Hepatocyte (in vitro differentiated cells): ENCODE measurements at regions not wholly inside any gene's neighbourhood (a gene's known extent, or its start where the extent isn't known, plus 50 kb on each side); places are given as distances from the start of the nearest gene placed in this dataset.
A peak's percentile ranks its signal among the peaks of the same experiment; 100 is the strongest.

ENCODE experiments used
- DNase-seq: peaks from one replicate; pipeline ENCODE4 v3.0.0-alpha.2; 2016; ENCODE audit warnings: low spot score
- H2AFZ ChIP-seq: fragments of 200-600 bp; sonication (generic); 2 replicates; pipeline ENCODE4 v1.6.0; 2016; ENCODE audit warnings: antibody characterized with exemption, mild to moderate bottlenecking
- H3K27ac ChIP-seq: fragments of 200-600 bp; sonication (generic); 2 replicates; pipeline ENCODE4 v1.5.1; 2016; ENCODE audit warnings: mild to moderate bottlenecking
- H3K27me3 ChIP-seq: fragments of 200-600 bp; sonication (generic); 2 replicates; pipeline ENCODE4 v1.6.1; 2016
- H3K36me3 ChIP-seq: fragments of 200-600 bp; sonication (generic); replicated peaks from 2 replicates; pipeline ENCODE4 v1.5.1; 2016; ENCODE audit warnings: low read depth; ENCODE audit not compliant: insufficient read depth
- H3K4me1 ChIP-seq: fragments of 200-600 bp; sonication (generic); 2 replicates; pipeline ENCODE4 v1.5.1; 2016; ENCODE audit warnings: mild to moderate bottlenecking, moderate library complexity; ENCODE audit not compliant: insufficient read depth
- H3K4me2 ChIP-seq: fragments of 200-600 bp; sonication (generic); 2 replicates; pipeline ENCODE4 v1.6.0; 2016
- H3K4me3 ChIP-seq: fragments of 200-600 bp; sonication (generic); 2 replicates; pipeline ENCODE4 v1.5.1; 2016; ENCODE audit warnings: mild to moderate bottlenecking
- H3K79me2 ChIP-seq: fragments of 200-600 bp; sonication (generic); 2 replicates; pipeline ENCODE4 v1.6.0; 2017; ENCODE audit warnings: mild to moderate bottlenecking
- H3K9me2 ChIP-seq: fragments of 200-600 bp; sonication (generic); replicated peaks from 2 replicates; pipeline ENCODE4 v1.6.0; 2017; ENCODE audit warnings: mild to moderate bottlenecking; ENCODE audit not compliant: insufficient read depth
- H3K9me3 ChIP-seq: fragments of 200-600 bp; sonication (generic); 2 replicates; pipeline ENCODE4 v1.5.1; 2016; ENCODE audit warnings: low read depth, mild to moderate bottlenecking
- H4K20me1 ChIP-seq: fragments of 200-600 bp; sonication (generic); 2 replicates; pipeline ENCODE4 v1.6.0; 2016; ENCODE audit warnings: mild to moderate bottlenecking; ENCODE audit not compliant: insufficient read depth, poor library complexity, severe bottlenecking
- CTCF ChIP-seq: fragments of 200-600 bp; sonication (generic); IDR thresholded peaks from 2 replicates; pipeline ENCODE4 v1.5.1; 2016; ENCODE audit warnings: antibody characterized with exemption, mild to moderate bottlenecking; ENCODE audit not compliant: poor library complexity
- EZH2 ChIP-seq: fragments of 200-600 bp; sonication (generic); IDR thresholded peaks from 2 replicates; pipeline ENCODE4 v1.6.1; 2016; ENCODE audit warnings: antibody characterized with exemption, mild to moderate bottlenecking, borderline replicate concordance
- EZH2phosphoT487 ChIP-seq: fragments of 200-600 bp; sonication (generic); IDR thresholded peaks from one replicate; pipeline ENCODE4 v1.6.1; 2018; ENCODE audit warnings: antibody characterized with exemption, mild to moderate bottlenecking, low read depth, moderate library complexity; ENCODE audit not compliant: unreplicated experiment, severe bottlenecking
- WGBS: methylation state at CpG from one replicate; pipeline ENCODE4 v1.1.6; 2016; ENCODE audit warnings: low lambda C conversion rate; ENCODE audit errors: missing lambda C conversion rate; 5-methylcytosine and 5-hydroxymethylcytosine counted together

- 64% methylated on average over 14 of the region's 14 CpGs for WGBS
- TF ChIP-seq EZH2phosphoT487 (no peak), CTCF (no peak), EZH2 (no peak)
- no peak overlapping the region for H2AFZ ChIP-seq
- H3K27ac ChIP-seq = no peak overlapping the region
- no peak overlapping the region for H3K4me3 ChIP-seq
- H3K4me2 ChIP-seq = no peak overlapping the region
- no peaks in the 10 kb centered on the region for H4K20me1 ChIP-seq
- no peaks in the 10 kb centered on the region for H3K9me2 ChIP-seq
- H3K4me1 ChIP-seq = peaks cover 5% of the 10 kb centered on the region
- H3K79me2 ChIP-seq = no peaks in the 10 kb centered on the region
- no peaks in the 10 kb centered on the region for H3K36me3 ChIP-seq
- no peaks in the 10 kb centered on the region for H3K9me3 ChIP-seq
- DNase-seq = no peak
- no peaks in the 10 kb centered on the region for H3K27me3 ChIP-seq
Observed at GRCh38 chr22:35204807-35205775, 52.2 kb upstream of the HMGXB4 start.

- Histone ChIP-seq H2AFZ (no peak overlapping the region), H3K4me2 (no peak overlapping the region), H3K79me2 (no peaks in the 10 kb centered on the region), H4K20me1 (no peaks in the 10 kb centered on the region), H3K9me2 (no peaks in the 10 kb centered on the region), H3K4me1 (peaks cover 5% of the 10 kb centered on the region), H3K36me3 (no peaks in the 10 kb centered on the region), H3K27ac (no peak overlapping the region), H3K27me3 (no peaks in the 10 kb centered on the region), H3K9me3 (no peaks in the 10 kb centered on the region), H3K4me3 (no peak overlapping the region)
- 40% methylated on average over 5 of the region's 5 CpGs for WGBS
- DNase-seq = peak; percentile 18
- TF ChIP-seq EZH2 (no peak), EZH2phosphoT487 (no peak), CTCF (no peak)
Observed at GRCh38 chr22:35205961-35206360, 51.3 kb upstream of the HMGXB4 start.

- Histone ChIP-seq H3K79me2 (no peaks in the 10 kb centered on the region), H3K27ac (no peak overlapping the region), H3K4me1 (peaks cover 5% of the 10 kb centered on the region), H3K9me2 (no peaks in the 10 kb centered on the region), H3K36me3 (no peaks in the 10 kb centered on the region), H2AFZ (no peak overlapping the region), H3K9me3 (no peaks in the 10 kb centered on the region), H3K4me3 (no peak overlapping the region), H3K4me2 (no peak overlapping the region), H3K27me3 (no peaks in the 10 kb centered on the region), H4K20me1 (no peaks in the 10 kb centered on the region)
- DNase-seq = no peak
- TF ChIP-seq EZH2 (no peak), CTCF (no peak), EZH2phosphoT487 (no peak)
- 81% methylated on average over 1 of the region's 1 CpG for WGBS
Observed at GRCh38 chr22:35206889-35207288, 50.4 kb upstream of the HMGXB4 start.
